NCI-H2081 (cell line): ENCODE measurements at regions not wholly inside any gene's neighbourhood (a gene's known extent, or its start where the extent isn't known, plus 50 kb on each side); places are given as distances from the start of the nearest gene placed in this dataset.

Experiments
- DNase-seq, 2 experiments: peaks; one replicate each; lab custom pipeline; 2025; lab: John Stamatoyannopoulos, UW

GRCh38 chr2:45337481-45337880, 273.6 kb downstream of the SRBD1 start:
- no peak for DNase-seq

- no peak for DNase-seq
Observed at GRCh38 chr2:45334205-45334604, 276.9 kb downstream of the SRBD1 start.

GRCh38 chr2:45332567-45332966, 278.5 kb downstream of the SRBD1 start:
- no peak for DNase-seq

- no peak for DNase-seq
Observed at GRCh38 chr2:45332094-45332493, 279.0 kb downstream of the SRBD1 start.

GRCh38 chr2:45331410-45331786, 279.7 kb downstream of the SRBD1 start:
- no peak for DNase-seq

GRCh38 chr2:45330637-45331409, 280.2 kb downstream of the SRBD1 start:
- peak in 1 of 2 experiments; percentile 50 for DNase-seq

- no peak for DNase-seq
Observed at GRCh38 chr2:45330108-45330507, 281.0 kb downstream of the SRBD1 start.

GRCh38 chr2:45329045-45329677, 281.9 kb downstream of the SRBD1 start:
- no peak for DNase-seq

GRCh38 chr2:45328264-45328870, 282.7 kb downstream of the SRBD1 start:
- no peak for DNase-seq

GRCh38 chr2:45323344-45323743, 287.7 kb downstream of the SRBD1 start:
- no peak for DNase-seq

GRCh38 chr2:45320956-45321355, 290.1 kb downstream of the SRBD1 start:
- no peak for DNase-seq

- DNase-seq = no peak
Observed at GRCh38 chr2:45319683-45320455, 291.2 kb downstream of the SRBD1 start.

GRCh38 chr2:45318686-45319085, 292.4 kb downstream of the SRBD1 start:
- DNase-seq = no peak

GRCh38 chr2:45316576-45317338, 294.3 kb downstream of the SRBD1 start:
- DNase-seq = no peak

GRCh38 chr2:45315861-45316260, 295.2 kb downstream of the SRBD1 start:
- DNase-seq = no peak

- no peak for DNase-seq
Observed at GRCh38 chr2:45312275-45312674, 298.8 kb downstream of the SRBD1 start.

GRCh38 chr2:45311559-45311958, 299.5 kb downstream of the SRBD1 start:
- no peak for DNase-seq

GRCh38 chr2:45307147-45307546, 297.9 kb upstream of the SIX2 start:
- DNase-seq = no peak

- DNase-seq = no peak
Observed at GRCh38 chr2:45305599-45305998, 296.3 kb upstream of the SIX2 start.

- no peak for DNase-seq
Observed at GRCh38 chr2:45303417-45304202, 294.4 kb upstream of the SIX2 start.
